ENCODE measurements at regions not wholly inside any gene's neighbourhood (a gene's known extent, or its start where the extent isn't known, plus 50 kb on each side); places are given as distances from the start of the nearest gene placed in this dataset.

- TF ChIP-seq POLR2AphosphoS5 (IDR thresholded peaks at IDR 0.05; ENCODE audit: low read depth, low read length) (no peak), CTCF (IDR thresholded peaks at IDR 0.05) (no peak)
These were observed 118.3 kb downstream of the CMPK2 start for GRCh38 chr2:6747433-6747832.
